Keratinocyte (primary cell): ENCODE measurements at regions not wholly inside any gene's neighbourhood (a gene's known extent, or its start where the extent isn't known, plus 50 kb on each side); places are given as distances from the start of the nearest gene placed in this dataset.

Experiments used
- DNase-seq: peaks from one replicate; pipeline ENCODE4 v3.0.0-alpha.2; 2011; ENCODE audit warnings: low read depth, missing footprints, low spot score
- FAIRE-seq: peaks from 2 replicates; lab custom pipeline; 2011; peaks lifted over from hg19 to GRCh38; lab: Jason Lieb, UNC
- H2AFZ ChIP-seq: 2 replicates; pipeline ENCODE4 v1.6.0; 2012; ENCODE audit warnings: low read length, control low read depth, inconsistent platforms; ENCODE audit not compliant: control insufficient read depth
- H3K27ac ChIP-seq: 2 replicates; pipeline ENCODE4 v1.5.1; 2011; ENCODE audit warnings: low read length; ENCODE audit not compliant: control insufficient read depth, insufficient read depth
- H3K27me3 ChIP-seq: 3 replicates; pipeline ENCODE4 v1.6.0; 2011; ENCODE audit warnings: low read length; ENCODE audit not compliant: control insufficient read depth, insufficient read depth; ENCODE audit errors: extremely low read depth
- H3K36me3 ChIP-seq, 2 experiments: 2 replicates in 1 of 2; 3 replicates in 1 of 2; pipeline ENCODE4 v1.5.1; 2011; ENCODE audit warnings: low read length in 2 of 2, mild to moderate bottlenecking in 1 of 2; ENCODE audit not compliant: control insufficient read depth in 2 of 2, insufficient read depth in 2 of 2; ENCODE audit errors: extremely low read depth in 1 of 2
- H3K4me1 ChIP-seq: 3 replicates; pipeline ENCODE4 v1.5.1; 2011; ENCODE audit warnings: low read length; ENCODE audit not compliant: control insufficient read depth, insufficient read depth; ENCODE audit errors: extremely low read depth
- H3K4me2 ChIP-seq: 3 replicates; pipeline ENCODE4 v1.6.0; 2011; ENCODE audit warnings: low read depth, low read length; ENCODE audit not compliant: control insufficient read depth, insufficient read depth; ENCODE audit errors: extremely low read depth
- H3K4me3 ChIP-seq, 3 experiments: fragments of 200-600 bp in 1 of 3; sonication (generic) in 1 of 3; 2 replicates in 2 of 3; 3 replicates in 1 of 3; pipeline ENCODE4 v1.5.1; 2011 to 2016; ENCODE audit warnings: low read length in 3 of 3, mild to moderate bottlenecking in 3 of 3, control low read depth in 2 of 3, inconsistent platforms in 1 of 3, low read depth in 1 of 3, mixed read lengths in 1 of 3, mixed run types in 1 of 3, moderate library complexity in 1 of 3; ENCODE audit not compliant: control insufficient read depth in 2 of 3, insufficient read depth in 2 of 3; ENCODE audit errors: extremely low read depth in 1 of 3
- H3K79me2 ChIP-seq: 2 replicates; pipeline ENCODE4 v1.6.0; 2012; ENCODE audit warnings: low read length; ENCODE audit not compliant: control insufficient read depth, insufficient read depth
- H3K9ac ChIP-seq: 3 replicates; pipeline ENCODE4 v1.6.0; 2011; ENCODE audit warnings: low read length; ENCODE audit not compliant: control insufficient read depth, insufficient read depth; ENCODE audit errors: extremely low read depth
- H3K9me1 ChIP-seq: 3 replicates; pipeline ENCODE4 v1.6.0; 2011; ENCODE audit warnings: low read length; ENCODE audit not compliant: control insufficient read depth, insufficient read depth; ENCODE audit errors: extremely low read depth
- H3K9me3 ChIP-seq: 2 replicates; pipeline ENCODE4 v1.5.1; 2012; ENCODE audit warnings: low read depth, low read length; ENCODE audit not compliant: control insufficient read depth
- H4K20me1 ChIP-seq: 3 replicates; pipeline ENCODE4 v1.6.0; 2011; ENCODE audit warnings: low read length; ENCODE audit not compliant: control insufficient read depth, insufficient read depth; ENCODE audit errors: extremely low read depth
- CTCF ChIP-seq, 3 experiments: IDR thresholded peaks in 1 of 3; conservative IDR thresholded peaks in 1 of 3; optimal IDR thresholded peaks in 1 of 3; 2 replicates in 2 of 3; 3 replicates in 1 of 3; pipeline versions ENCODE3 to v1.5.1; 2011; ENCODE audit warnings: low read length in 3 of 3, mild to moderate bottlenecking in 3 of 3, moderate library complexity in 2 of 3, control low read depth in 1 of 3, inconsistent platforms in 1 of 3; ENCODE audit not compliant: insufficient read depth in 2 of 3; ENCODE audit errors: extremely low read depth in 1 of 3
- EZH2 ChIP-seq: IDR thresholded peaks from one replicate; pipeline ENCODE4 v1.6.1; 2012; ENCODE audit warnings: inconsistent platforms, mild to moderate bottlenecking, low read length, moderate library complexity
- dilution Hi-C: fragments of 300-500 bp; cut with MboI; formaldehyde crosslinking; loops from one replicate; pipeline ENCODE4 v1.7.0; 2020; ENCODE audit warnings: low sequenced_read_pairs; ENCODE audit not compliant: extremely low pct_ligation_motif_present

- Histone ChIP-seq H2AFZ (no peak overlapping the region), H3K27ac (no peak overlapping the region), H3K4me2 (no peak overlapping the region), H3K4me1 (no peaks in the 10 kb centered on the region), H3K9me3 (no peaks in the 10 kb centered on the region), H3K4me3 (no peak overlapping the region), H3K36me3 (no peaks in the 10 kb centered on the region), H3K79me2 (no peaks in the 10 kb centered on the region), H3K9ac (no peak overlapping the region), H3K27me3 (no peaks in the 10 kb centered on the region), H3K9me1 (no peaks in the 10 kb centered on the region), H4K20me1 (no peaks in the 10 kb centered on the region)
- DNase-seq: no peak
- no peak for FAIRE-seq
- dilution Hi-C loops: no loop called here
- TF ChIP-seq CTCF (optimal IDR thresholded peaks at IDR 0.05 in 1 of 3, IDR thresholded peaks at IDR 0.05 in 1 of 3, conservative IDR thresholded peaks at IDR 0.05 in 1 of 3; ENCODE audit: extremely low read depth in 1 of 3, insufficient read depth in 2 of 3, low read length in 3 of 3): no peak
- no peak for TF ChIP-seq EZH2
Observed at GRCh38 chrX:150310417-150310816, 52.7 kb upstream of the MAMLD1 start.

- Histone ChIP-seq H3K27ac (no peak overlapping the region), H2AFZ (no peak overlapping the region), H3K4me3 (no peak overlapping the region), H3K9ac (no peak overlapping the region), H3K79me2 (no peaks in the 10 kb centered on the region), H3K9me3 (no peaks in the 10 kb centered on the region), H4K20me1 (no peaks in the 10 kb centered on the region), H3K9me1 (no peaks in the 10 kb centered on the region), H3K36me3 (no peaks in the 10 kb centered on the region), H3K4me1 (no peaks in the 10 kb centered on the region), H3K4me2 (no peak overlapping the region), H3K27me3 (no peaks in the 10 kb centered on the region)
- FAIRE-seq (no peak), DNase-seq (no peak)
- dilution Hi-C loops: no loop called here
- TF ChIP-seq EZH2 (no peak), CTCF (optimal IDR thresholded peaks at IDR 0.05 in 1 of 3, IDR thresholded peaks at IDR 0.05 in 1 of 3, conservative IDR thresholded peaks at IDR 0.05 in 1 of 3; ENCODE audit: extremely low read depth in 1 of 3, insufficient read depth in 2 of 3, low read length in 3 of 3) (no peak)
Observed at GRCh38 chrX:150310881-150311280, 52.2 kb upstream of the MAMLD1 start.
